ENCODE measurements at regions not wholly inside any gene's neighbourhood (a gene's known extent, or its start where the extent isn't known, plus 50 kb on each side); places are given as distances from the start of the nearest gene placed in this dataset.
"Not testable (repeated sequence)": the region's sequence is repeated elsewhere in the genome, so short reads cannot be mapped to it uniquely, and the experiment has no call there.

GRCh38 chr6:141969768-141970415 lies 162.8 kb upstream of the GJE1 start:
- not testable (repeated sequence) for DNase-seq

DNA sequence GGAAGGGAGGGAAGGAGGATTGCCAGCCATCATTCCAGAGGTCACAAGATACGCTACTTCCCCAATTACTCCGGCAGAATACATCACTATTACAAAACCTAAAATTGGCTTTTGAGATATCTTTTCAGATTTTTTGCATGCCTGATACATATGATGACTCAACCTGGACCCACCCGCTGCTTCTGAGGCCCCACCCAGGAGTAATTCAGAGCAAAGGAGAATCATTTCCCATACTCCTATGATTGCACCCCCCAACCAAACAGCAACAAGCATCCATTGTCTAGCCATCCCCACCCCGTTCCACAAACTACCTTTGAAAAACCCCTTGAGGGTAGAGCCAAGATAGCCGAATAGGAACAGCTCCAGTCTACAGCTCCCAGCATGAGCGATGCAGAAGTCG lies 163.5 kb upstream of the GJE1 start:
- DNase-seq, result no peak

DNA sequence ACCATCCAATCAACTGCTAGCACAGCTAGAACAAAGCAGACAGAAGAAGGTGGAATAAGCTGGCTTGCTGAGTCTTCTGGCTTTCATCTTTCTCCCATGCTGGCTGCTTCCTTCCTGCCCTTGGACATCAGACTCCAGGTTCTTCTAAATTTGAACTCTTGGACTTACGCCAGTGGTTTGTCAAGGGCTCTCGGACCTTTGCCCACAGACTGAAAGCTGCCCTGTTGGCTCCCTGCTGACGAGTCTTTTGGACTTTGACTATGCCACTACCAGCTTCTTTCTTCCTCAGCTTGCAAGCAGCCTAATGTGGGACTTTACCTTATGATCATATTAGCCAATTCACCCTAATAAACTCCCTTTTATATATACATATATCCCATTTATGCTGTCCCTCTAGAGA lies 164.1 kb upstream of the GJE1 start:
- no peak for DNase-seq

GRCh38 chr6:141965016-141965545 lies 167.6 kb upstream of the GJE1 start:
- no peak for DNase-seq

DNA sequence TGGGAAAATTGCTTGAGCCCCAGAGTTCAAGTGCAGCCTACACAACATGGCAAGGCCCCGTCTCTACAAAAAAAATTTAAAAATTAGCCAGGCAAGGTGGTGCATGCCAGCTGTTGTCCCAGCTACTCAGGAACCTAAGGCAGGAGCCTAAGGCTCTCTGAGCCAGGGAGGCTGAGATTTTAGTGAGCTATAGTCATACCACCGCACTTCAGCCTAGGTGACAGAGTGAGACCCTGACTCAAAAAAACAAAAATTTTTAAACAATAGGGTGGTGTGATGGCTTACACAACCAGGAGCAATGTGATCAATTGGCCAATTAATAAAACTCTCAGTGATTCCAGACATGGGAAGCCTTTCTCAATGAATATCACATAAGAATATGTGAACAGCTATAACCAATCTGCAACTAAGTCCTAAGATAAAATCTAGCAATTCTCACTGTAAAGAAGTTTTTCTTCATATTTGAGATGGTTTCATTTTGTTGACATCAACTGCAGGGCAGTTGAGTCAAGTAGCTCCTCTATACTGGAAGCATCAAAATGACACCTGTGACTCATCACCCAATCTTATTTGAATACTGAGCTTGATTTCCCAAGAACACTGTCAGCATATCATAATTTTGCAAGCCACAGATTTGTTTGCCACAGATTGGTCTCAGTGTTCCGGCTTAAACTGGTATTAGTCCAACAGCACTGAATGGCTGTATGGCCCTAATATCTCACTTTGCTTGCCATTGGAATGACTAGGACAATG lies 169.0 kb upstream of the GJE1 start:
- DNase-seq, result no peak

DNA sequence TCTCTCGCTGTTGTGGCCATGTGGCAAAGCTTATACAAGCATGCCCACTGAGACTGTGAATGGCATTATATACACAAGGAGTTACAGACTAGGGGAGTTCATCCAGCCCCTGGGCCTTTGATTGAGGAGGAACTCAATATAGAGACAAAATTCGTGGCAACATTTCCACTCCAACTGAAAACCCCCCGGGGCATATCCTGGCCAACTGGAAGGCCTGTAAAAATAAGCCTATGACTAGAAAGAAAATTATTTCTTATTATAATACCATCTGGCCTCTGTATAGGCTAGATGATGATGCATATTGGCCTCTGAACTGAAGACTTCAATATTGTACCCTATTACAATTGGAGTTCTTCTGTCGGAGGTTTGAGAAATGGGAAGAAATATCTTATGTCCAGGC lies 175.5 kb upstream of the GJE1 start:
- no peak for DNase-seq

DNA sequence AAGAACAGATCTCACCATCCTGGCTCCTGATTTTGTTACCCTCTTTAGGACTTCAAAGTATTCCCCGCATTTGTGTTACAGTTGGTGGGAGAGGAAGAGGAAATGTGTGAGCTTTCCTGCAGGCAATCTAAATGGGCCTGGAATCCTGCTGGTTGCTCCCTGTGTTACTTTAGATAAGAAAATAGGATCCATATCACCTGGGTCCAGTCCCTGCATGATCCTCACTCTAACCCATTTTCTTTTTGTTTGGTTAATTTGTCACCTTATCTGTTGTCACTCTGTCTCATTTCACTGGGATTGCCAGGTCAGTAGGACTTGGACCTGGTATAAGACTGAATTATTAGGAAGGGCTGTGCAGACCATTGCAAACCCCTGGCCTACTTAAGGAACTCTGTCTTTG lies 175.9 kb upstream of the GJE1 start:
- DNase-seq, result no peak

DNA sequence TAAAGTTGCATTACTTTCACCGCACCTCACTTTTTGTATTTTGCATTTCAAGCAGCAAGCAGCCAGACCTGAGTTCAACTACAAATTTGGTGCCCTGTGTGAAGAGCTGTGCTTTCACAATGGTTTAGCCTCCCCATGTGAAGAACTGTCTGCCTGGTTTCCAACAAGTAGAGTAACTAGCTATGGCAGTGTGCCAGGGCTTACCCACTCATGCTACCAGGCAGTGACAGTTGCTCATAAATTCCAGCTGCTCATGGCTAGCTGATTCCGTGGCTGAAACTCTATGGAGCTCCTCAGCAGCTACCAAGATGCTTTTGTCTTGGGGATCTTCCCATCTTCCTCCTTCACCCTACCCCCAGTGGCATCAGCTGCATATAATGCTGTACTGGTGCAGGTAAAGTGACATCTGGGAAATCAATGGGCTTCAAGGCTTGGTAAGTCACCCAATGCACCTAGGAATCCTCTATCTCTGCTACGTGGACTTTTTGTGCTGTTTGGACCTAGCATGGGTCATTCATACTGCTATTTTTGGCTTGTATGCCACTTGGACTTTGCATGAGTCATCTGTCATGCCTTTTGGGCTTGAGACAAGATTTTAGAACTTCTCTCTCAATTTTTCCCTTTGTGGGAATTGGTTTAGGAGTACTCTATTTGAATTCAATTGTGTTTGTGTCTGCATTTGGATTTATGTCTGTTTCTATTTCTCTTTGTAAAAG lies 176.5 kb upstream of the GJE1 start:
- no peak for DNase-seq

- DNase-seq, result no peak
Measured at GRCh38 chr6:141953072-141953471, 179.7 kb upstream of the GJE1 start.

DNA sequence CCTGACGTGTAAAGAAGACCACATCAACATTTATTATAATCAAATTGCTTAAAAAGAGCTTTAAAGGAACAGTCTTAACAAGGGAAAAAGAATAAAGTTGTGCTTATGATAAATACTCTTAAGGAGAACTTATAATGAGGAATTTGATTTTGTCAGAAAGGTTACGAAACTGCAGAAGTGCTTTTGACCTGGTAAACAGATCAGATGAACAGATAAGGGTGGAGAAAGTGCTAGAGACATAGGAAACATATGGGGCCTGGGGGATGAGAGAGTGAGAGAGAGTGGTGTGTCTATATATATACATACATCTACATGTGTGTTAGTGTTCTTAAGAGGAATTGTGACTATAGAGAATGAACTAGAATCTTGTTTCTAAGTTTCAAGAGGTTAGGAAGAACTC lies 186.2 kb upstream of the GJE1 start:
- no peak for DNase-seq

DNA sequence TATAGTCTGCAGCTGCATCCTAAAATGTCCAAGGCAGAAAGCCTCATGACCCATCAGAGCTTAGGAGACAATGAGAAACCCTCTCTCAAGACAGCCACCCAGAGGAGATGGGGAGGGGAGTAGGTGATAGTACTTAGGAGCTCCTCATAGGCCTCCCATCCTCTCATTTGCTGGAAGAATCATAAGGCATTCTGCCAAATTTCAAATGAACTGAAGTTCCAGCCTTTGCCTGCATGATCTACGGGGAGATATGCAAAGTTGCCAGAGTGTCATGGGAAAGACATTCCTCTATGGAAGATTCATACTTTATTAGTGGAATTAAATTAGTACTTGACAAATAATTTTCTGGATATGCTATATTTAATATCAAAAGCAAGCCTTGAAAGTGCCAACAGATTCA lies 194.1 kb upstream of the GJE1 start:
- no peak for DNase-seq

GRCh38 chr6:141932685-141933084 lies 200.0 kb upstream of the GJE1 start:
- DNase-seq, result no peak

DNA sequence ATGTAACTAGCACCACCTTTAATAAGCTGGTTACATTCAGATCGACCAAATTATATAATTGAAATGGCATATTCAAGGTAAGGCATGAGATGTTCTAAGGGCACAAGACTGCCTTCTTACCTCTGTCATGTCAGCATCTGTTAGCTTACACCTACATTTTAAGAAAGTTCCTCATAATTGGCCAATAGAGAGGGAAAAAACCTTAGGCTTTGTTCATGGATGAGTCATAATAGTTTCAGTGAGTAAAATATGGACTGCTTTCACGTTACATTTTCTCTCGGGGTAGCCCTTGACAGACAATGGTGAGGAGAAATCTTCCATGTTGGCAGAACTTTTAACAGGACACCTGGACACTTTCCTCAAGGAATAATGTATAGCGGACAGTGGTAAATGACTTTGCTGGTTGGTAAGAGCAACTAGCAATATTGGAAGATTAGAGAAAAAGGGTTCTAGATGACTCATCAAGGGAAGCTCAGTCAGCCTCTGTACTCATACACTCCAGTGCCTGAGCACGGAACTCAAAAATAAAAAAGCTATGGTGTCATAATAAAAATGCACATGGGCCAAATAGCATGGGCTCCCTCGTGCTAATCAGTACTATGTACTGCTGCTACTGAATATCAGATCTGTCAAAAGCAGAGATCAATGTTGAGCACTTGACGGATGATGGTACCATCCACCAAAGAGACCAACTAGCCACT lies 206.4 kb upstream of the GJE1 start:
- not testable (repeated sequence) for DNase-seq

GRCh38 chr6:141925001-141925400 lies 207.7 kb upstream of the GJE1 start:
- DNase-seq, result no peak

GRCh38 chr6:141922898-141923297 lies 209.8 kb upstream of the GJE1 start:
- no peak for DNase-seq

GRCh38 chr6:141916682-141917505 lies 215.8 kb upstream of the GJE1 start:
- not testable (repeated sequence) for DNase-seq

- DNase-seq, result no peak
Measured at GRCh38 chr6:141914646-141915045, 218.1 kb upstream of the GJE1 start.

DNA sequence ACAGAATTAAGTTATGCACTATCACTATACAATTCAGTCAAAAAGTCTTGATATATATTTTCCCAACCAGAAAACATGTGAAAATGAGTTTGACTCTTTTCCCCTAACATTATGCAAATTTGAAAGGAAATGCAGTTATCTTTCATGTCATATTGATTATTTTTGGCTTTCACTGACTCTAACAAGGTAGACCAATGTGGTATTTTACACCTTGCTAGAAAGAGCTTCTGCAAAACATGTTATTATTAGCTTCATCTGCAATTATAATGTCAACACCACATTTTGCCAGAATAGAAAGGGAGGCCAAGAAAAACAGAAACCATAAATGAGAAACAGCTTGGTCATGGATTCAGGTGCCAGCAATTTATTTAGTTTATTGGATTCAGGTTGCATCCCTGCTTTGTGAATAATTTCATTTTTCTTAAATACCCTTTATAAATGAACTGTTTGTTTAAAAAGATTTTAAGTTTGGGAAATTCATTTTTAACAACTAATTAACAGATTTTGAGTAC lies 226.1 kb upstream of the GJE1 start:
- no peak for DNase-seq

DNA sequence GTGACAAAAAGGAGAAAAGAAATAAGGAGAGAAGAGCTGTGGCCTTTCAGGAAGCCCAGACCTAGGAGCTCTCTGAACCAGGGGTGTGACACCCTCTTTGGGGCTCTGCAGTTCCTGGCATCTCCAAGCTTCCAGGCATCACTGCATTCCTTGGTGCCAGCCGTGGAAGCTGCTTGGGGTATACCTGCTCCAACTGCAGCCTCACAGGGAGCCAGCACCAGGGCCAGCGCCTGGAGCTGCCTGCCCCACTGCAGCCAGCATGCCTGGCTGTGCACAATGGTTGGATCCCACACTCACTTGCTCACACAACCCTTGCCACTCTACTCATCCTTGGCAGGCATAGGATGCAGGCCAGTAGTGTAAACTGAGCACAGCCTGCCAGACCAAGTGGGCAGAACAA lies 242.1 kb upstream of the GJE1 start:
- DNase-seq, result no peak

DNA sequence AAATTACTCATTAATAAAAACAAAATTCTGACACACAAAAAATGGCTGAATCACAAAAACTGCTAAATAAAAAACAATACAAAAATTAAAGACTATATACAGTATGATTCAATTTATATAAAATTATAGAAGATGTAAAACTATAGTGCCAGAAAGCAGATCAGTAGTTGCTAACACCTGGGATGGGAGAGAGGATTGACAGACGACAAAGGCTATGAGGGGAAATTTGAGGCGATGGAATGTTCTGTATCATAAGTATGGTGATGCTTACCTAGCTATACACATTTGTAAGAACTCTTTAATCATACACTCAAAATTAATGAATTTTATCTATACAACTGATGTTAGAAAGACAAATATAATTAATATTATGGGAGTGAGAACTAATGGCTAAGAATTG lies 247.9 kb upstream of the GJE1 start:
- no peak for DNase-seq

DNA sequence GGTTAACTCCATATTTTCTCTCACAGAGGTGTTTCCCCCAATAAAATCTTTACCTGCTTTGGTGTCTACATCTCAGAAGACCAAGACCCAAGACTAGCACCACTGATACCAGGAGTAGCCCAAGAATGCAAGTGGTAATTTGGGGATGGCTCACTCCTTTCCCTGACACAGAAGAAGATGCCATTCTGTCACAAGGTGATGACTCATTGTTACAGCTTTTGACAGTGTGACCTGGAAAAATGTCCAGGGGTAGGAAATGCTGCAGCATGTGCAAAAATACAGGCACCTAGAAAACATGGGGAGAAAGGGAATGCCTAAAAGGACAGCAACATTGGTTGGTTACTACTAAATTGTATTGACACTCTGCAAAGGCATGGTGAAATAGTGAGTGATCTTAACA lies 254.0 kb upstream of the GJE1 start:
- DNase-seq, result no peak

Data from NCI-H510A treated with DMSO at 0.1 percent for 48 hours (cell line).